HEK293T (cell line): ENCODE measurements at regions not wholly inside any gene's neighbourhood (a gene's known extent, or its start where the extent isn't known, plus 50 kb on each side); places are given as distances from the start of the nearest gene placed in this dataset.

Experiments
- ARNT ChIP-seq: fragments of 450-650 bp; IDR thresholded peaks from 2 replicates; pipeline ENCODE4 v1.6.1; 2017; ENCODE audit warnings: mild to moderate bottlenecking
- BHLHE40 ChIP-seq: fragments of 450-650 bp; IDR thresholded peaks from 2 replicates; pipeline ENCODE4 v1.6.1; 2016; ENCODE audit warnings: mild to moderate bottlenecking, moderate library complexity, borderline replicate concordance
- FOXA1 ChIP-seq: fragments of 450-650 bp; IDR thresholded peaks from 2 replicates; pipeline ENCODE4 v1.6.1; 2016; ENCODE audit warnings: mild to moderate bottlenecking
- FOXM1 ChIP-seq: fragments of 450-650 bp; IDR thresholded peaks from 2 replicates; pipeline ENCODE4 v1.6.1; 2017; ENCODE audit warnings: mild to moderate bottlenecking, borderline replicate concordance
- HDGF ChIP-seq: fragments of 450-650 bp; IDR thresholded peaks from 2 replicates; pipeline ENCODE4 v1.6.1; 2017; ENCODE audit warnings: antibody characterized with exemption, borderline replicate concordance
- NFRKB ChIP-seq: fragments of 450-650 bp; IDR thresholded peaks from 2 replicates; pipeline ENCODE4 v1.6.1; 2016; ENCODE audit warnings: mild to moderate bottlenecking, moderate library complexity
- SP1 ChIP-seq: fragments of 450-650 bp; IDR thresholded peaks from 2 replicates; pipeline ENCODE4 v1.6.1; 2017

- TF ChIP-seq SP1 (no peak), ARNT (no peak), HDGF (no peak), FOXA1 (no peak), BHLHE40 (no peak), NFRKB (no peak), FOXM1 (no peak)
These were observed 421.6 kb downstream of the PCDH7 start for GRCh38 chr4:31141832-31142142.
